HCT116 (cell line): ENCODE measurements at regions not wholly inside any gene's neighbourhood (a gene's known extent, or its start where the extent isn't known, plus 50 kb on each side); places are given as distances from the start of the nearest gene placed in this dataset.

Experiments
- CEBPB ChIP-seq: IDR thresholded peaks from 2 replicates; pipeline ENCODE4 v1.6.1; 2012; ENCODE audit warnings: low read depth
- CTCF ChIP-seq, 3 experiments: fragments of 200-600 bp in 1 of 3; sonication (generic) in 1 of 3; IDR thresholded peaks in 2 of 3; conservative IDR thresholded peaks in 1 of 3; 2 replicates each; pipeline ENCODE4 v1.5.1; 2012 to 2017; ENCODE audit warnings: low read depth in 2 of 3, low read length in 2 of 3, antibody characterized with exemption in 1 of 3, borderline replicate concordance in 1 of 3, control low read depth in 1 of 3, mild to moderate bottlenecking in 1 of 3, mixed read lengths in 1 of 3, mixed run types in 1 of 3, moderate library complexity in 1 of 3; ENCODE audit not compliant: insufficient read depth in 1 of 3
- EZH2 ChIP-seq: fragments of 200-600 bp; sonication (generic); IDR thresholded peaks from 2 replicates; pipeline ENCODE4 v1.6.1; 2017; ENCODE audit warnings: antibody characterized with exemption, mixed run types
- FOSL1 ChIP-seq: IDR thresholded peaks from 2 replicates; pipeline ENCODE4 v1.6.1; 2012; ENCODE audit warnings: low read depth
- JUND ChIP-seq: IDR thresholded peaks from 2 replicates; pipeline ENCODE4 v1.6.1; 2012
- POLR2A ChIP-seq: IDR thresholded peaks from 2 replicates; pipeline ENCODE4 v1.7.0; 2011; ENCODE audit warnings: borderline replicate concordance; ENCODE audit not compliant: insufficient read depth, insufficient read length; ENCODE audit errors: extremely low read depth
- SP1 ChIP-seq: IDR thresholded peaks from 2 replicates; pipeline ENCODE4 v1.6.1; 2012; ENCODE audit warnings: low read depth
- ZFX ChIP-seq: fragments of 450-650 bp; IDR thresholded peaks from 2 replicates; pipeline ENCODE4 v1.6.1; 2017

GRCh38 chr5:144575736-144576135 is 405.1 kb downstream of the KCTD16 start:
- TF ChIP-seq POLR2A = no peak
- TF ChIP-seq JUND = no peak
- no peak for TF ChIP-seq CTCF (IDR thresholded peaks at IDR 0.05 in 2 of 3, conservative IDR thresholded peaks at IDR 0.05 in 1 of 3; ENCODE audit: borderline replicate concordance in 1 of 3, insufficient read depth in 1 of 3, low read depth in 2 of 3, low read length in 2 of 3)
- TF ChIP-seq SP1 = no peak
- TF ChIP-seq FOSL1 = no peak
- no peak for TF ChIP-seq EZH2
- no peak for TF ChIP-seq CEBPB
- TF ChIP-seq ZFX = no peak
